Endothelial cell (in vitro differentiated cells): ENCODE measurements at regions not wholly inside any gene's neighbourhood (a gene's known extent, or its start where the extent isn't known, plus 50 kb on each side); places are given as distances from the start of the nearest gene placed in this dataset.
"Not testable (repeated sequence)": the region's sequence is repeated elsewhere in the genome, so short reads cannot be mapped to it uniquely, and the experiment has no call there.

Experiments used
- DNase-seq: peaks from one replicate; pipeline ENCODE4 v3.0.0; 2021; ENCODE audit warnings: low spot score
- H3K27ac Mint-ChIP-seq: one replicate; pipeline ENCODE4 v1.8.0; 2021; ENCODE audit warnings: mixed read lengths, inconsistent platforms; ENCODE audit not compliant: unreplicated experiment
- H3K27me3 Mint-ChIP-seq: one replicate; pipeline ENCODE4 v1.8.0; 2021; ENCODE audit warnings: mild to moderate bottlenecking, moderate library complexity, mixed read lengths, inconsistent platforms; ENCODE audit not compliant: unreplicated experiment
- H3K36me3 Mint-ChIP-seq: one replicate; pipeline ENCODE4 v1.8.0; 2021; ENCODE audit warnings: mild to moderate bottlenecking, low read depth, mixed read lengths, inconsistent platforms; ENCODE audit not compliant: unreplicated experiment
- H3K4me1 Mint-ChIP-seq: one replicate; pipeline ENCODE4 v1.8.0; 2021; ENCODE audit warnings: mild to moderate bottlenecking, mixed read lengths, inconsistent platforms; ENCODE audit not compliant: unreplicated experiment
- H3K4me3 Mint-ChIP-seq: one replicate; pipeline ENCODE4 v1.8.0; 2021; ENCODE audit warnings: mild to moderate bottlenecking, mixed read lengths, inconsistent platforms; ENCODE audit not compliant: unreplicated experiment
- H3K9me3 Mint-ChIP-seq: one replicate; pipeline ENCODE4 v1.8.0; 2021; ENCODE audit warnings: mixed read lengths, inconsistent platforms; ENCODE audit not compliant: unreplicated experiment
- TF ChIP-seq, protein P1 (sequence below): fragments of 200-600 bp; sonication (generic); IDR thresholded peaks from one replicate; pipeline ENCODE4 v1.5.0; 2021; ENCODE audit warnings: antibody characterized with exemption; ENCODE audit not compliant: unreplicated experiment

DNA sequence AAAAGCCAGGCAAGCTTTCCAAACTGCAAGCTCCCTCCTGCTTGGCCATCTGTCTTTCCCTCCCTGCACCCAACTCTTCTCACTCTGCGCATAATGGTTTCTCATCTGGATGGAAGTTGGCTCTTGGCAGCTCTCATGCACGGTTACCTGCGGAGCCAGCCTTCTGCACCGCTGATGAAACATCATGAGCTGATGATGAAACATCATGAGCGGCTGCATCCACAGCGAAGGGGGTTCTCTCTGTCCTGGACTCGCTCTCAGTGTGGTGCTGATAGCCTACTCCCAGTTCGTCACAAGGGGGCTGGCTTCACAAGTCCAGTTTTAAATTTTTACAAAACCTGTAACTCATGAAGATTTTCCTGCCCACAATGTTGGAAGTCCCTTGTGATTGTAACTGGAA lies 457.5 kb downstream of the ACTR3B start:
- Mint-ChIP-seq H3K36me3 (no peaks in the 10 kb centered on the region), H3K27ac (no peak overlapping the region), H3K9me3 (peaks cover 17% of the 10 kb centered on the region), H3K4me3 (no peak overlapping the region), H3K27me3 (peaks cover 3% of the 10 kb centered on the region), H3K4me1 (no peaks in the 10 kb centered on the region)
- TF ChIP-seq, protein P1, sequence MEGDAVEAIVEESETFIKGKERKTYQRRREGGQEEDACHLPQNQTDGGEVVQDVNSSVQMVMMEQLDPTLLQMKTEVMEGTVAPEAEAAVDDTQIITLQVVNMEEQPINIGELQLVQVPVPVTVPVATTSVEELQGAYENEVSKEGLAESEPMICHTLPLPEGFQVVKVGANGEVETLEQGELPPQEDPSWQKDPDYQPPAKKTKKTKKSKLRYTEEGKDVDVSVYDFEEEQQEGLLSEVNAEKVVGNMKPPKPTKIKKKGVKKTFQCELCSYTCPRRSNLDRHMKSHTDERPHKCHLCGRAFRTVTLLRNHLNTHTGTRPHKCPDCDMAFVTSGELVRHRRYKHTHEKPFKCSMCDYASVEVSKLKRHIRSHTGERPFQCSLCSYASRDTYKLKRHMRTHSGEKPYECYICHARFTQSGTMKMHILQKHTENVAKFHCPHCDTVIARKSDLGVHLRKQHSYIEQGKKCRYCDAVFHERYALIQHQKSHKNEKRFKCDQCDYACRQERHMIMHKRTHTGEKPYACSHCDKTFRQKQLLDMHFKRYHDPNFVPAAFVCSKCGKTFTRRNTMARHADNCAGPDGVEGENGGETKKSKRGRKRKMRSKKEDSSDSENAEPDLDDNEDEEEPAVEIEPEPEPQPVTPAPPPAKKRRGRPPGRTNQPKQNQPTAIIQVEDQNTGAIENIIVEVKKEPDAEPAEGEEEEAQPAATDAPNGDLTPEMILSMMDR: no peak
- DNase-seq: no peak

DNA sequence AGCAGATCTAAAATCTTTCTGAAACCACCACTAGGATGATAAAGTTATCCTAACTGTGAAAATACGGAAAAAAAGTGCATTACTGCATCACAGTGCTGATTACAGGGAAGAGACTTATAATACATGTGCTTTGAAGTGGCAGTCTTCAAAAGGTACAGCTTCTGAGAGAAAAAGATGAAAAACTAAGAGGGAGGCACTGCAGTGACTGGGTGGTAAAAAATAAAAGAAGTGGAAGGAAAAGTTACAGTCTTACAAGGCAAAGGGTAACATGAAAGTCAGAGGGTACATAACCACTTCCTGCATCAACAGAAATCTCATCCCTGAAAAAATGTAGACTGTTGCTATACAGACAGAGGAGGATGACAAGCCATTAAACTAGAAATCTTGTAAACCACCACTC lies 465.3 kb downstream of the ACTR3B start:
- Mint-ChIP-seq H3K9me3 (peaks cover 12% of the 10 kb centered on the region), H3K4me1 (no peaks in the 10 kb centered on the region), H3K27ac (no peak overlapping the region), H3K27me3 (no peaks in the 10 kb centered on the region), H3K4me3 (no peak overlapping the region), H3K36me3 (no peaks in the 10 kb centered on the region)
- DNase-seq: no peak
- TF ChIP-seq, protein P1: no peak

DNA sequence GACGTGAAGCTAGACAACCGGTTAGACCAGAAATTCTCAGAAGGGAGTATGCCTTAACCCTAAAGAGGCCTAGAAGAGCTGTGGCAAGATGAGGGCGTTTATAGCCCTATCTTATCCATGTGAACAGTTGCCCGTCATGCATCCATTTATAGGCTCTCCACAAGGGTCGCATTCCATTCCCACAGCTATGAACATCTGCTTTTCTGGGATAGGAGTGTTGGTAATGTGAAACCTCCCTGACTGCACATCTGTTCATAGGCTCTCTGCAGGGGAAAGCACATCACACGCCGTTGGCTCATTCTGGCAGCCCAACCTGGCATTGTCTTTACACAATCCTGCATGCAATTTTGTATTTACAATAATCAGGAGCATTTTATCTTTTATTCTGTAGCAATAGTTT lies 485.6 kb downstream of the ACTR3B start:
- not testable (repeated sequence) for H3K4me3 Mint-ChIP-seq, H3K27me3 Mint-ChIP-seq, H3K4me1 Mint-ChIP-seq, H3K9me3 Mint-ChIP-seq, H3K36me3 Mint-ChIP-seq, DNase-seq, H3K27ac Mint-ChIP-seq

DNA sequence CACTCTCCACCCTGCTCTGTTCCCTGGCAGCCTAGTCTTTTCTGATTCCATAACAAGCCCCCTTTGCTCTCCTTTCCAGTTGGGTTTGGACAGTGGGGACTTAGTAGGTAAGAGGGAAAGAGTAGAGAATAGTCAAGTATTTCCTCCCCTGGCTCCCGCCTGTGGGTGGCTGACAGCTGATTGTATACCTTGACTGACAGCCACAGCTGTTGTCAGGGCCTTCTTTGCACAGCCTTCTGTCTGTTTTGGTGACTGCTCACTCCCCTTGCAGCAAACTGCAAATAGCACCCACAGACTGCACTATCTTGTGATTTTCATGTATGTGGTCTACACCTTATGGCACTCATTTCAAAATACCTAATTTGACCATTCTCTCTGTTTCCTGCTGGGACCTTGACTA lies 486.3 kb downstream of the ACTR3B start:
- Mint-ChIP-seq H3K4me3 (no peak overlapping the region), H3K9me3 (peaks cover 2% of the 10 kb centered on the region), H3K27ac (no peak overlapping the region), H3K36me3 (no peaks in the 10 kb centered on the region), H3K27me3 (no peaks in the 10 kb centered on the region), H3K4me1 (no peaks in the 10 kb centered on the region)
- TF ChIP-seq, protein P1: no peak
- DNase-seq: no peak

DNA sequence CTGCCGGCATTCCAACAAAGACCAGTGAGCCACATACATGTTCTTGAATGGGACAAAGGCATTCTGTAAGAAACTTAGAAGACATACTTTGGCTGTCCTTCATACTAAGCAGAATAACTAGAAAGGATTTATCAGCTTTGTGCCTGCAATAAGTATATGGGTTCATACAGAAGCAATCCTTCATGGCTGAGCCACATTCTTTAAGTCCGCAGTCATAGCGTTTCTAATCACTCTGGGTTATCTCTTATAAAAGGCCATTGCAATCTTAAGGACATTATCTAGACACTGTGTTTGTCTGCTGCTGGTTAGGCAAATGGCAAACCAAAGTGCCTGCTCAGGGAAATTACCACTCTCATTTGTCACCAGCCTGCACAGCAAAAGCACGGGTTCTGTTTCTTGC lies 488.4 kb downstream of the ACTR3B start:
- Mint-ChIP-seq H3K9me3 (peaks cover 11% of the 10 kb centered on the region), H3K4me3 (no peak overlapping the region), H3K27me3 (peaks cover 3% of the 10 kb centered on the region), H3K27ac (no peak overlapping the region), H3K36me3 (no peaks in the 10 kb centered on the region), H3K4me1 (no peaks in the 10 kb centered on the region)
- DNase-seq: no peak
- TF ChIP-seq, protein P1: no peak

DNA sequence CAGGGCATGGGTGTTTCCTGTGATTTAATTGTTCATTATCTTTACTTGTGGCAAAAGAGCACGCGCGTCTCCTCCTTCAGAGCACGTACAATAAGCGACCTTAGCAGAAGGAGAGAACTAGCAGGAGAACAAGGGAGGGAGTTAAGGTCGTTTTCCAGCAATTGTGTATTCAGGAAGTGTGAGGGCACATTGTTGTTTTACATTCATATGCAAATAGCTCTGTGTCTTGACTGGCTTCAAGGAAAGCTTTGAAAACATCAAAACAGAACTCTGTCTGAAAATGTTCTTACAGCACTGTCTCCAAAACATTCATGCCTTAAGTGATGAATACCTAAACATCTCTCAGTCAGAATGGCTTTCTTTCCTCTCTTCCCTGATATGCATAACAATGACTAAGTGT lies 499.1 kb downstream of the ACTR3B start:
- peaks cover 3% of the 10 kb centered on the region for H3K4me1 Mint-ChIP-seq
- no peaks in the 10 kb centered on the region for H3K36me3 Mint-ChIP-seq
- TF ChIP-seq, protein P1: no peak
- no peak for DNase-seq
- H3K9me3 Mint-ChIP-seq: peaks cover 19% of the 10 kb centered on the region
- H3K27ac Mint-ChIP-seq: no peak overlapping the region
- H3K4me3 Mint-ChIP-seq: no peak overlapping the region
- peaks cover 10% of the 10 kb centered on the region for H3K27me3 Mint-ChIP-seq
